Smooth muscle cell (in vitro differentiated cells): ENCODE measurements at regions not wholly inside any gene's neighbourhood (a gene's known extent, or its start where the extent isn't known, plus 50 kb on each side); places are given as distances from the start of the nearest gene placed in this dataset.

Experiments used
- DNase-seq: peaks from one replicate; lab custom pipeline; 2025; ENCODE audit not compliant: unreplicated experiment; lab: John Stamatoyannopoulos, UW
- H2AFZ ChIP-seq: fragments of 200-600 bp; sonication (generic); 2 replicates; pipeline ENCODE4 v1.6.0; 2016; ENCODE audit warnings: antibody characterized with exemption, low read depth, mild to moderate bottlenecking
- H3F3A ChIP-seq: fragments of 200-600 bp; sonication (generic); 2 replicates; pipeline ENCODE4 v1.6.0; 2017; ENCODE audit warnings: antibody characterized with exemption, low read depth
- H3K27ac ChIP-seq: fragments of 200-600 bp; sonication (generic); 2 replicates; pipeline ENCODE4 v1.5.1; 2016; ENCODE audit warnings: low read depth, mild to moderate bottlenecking
- H3K27me3 ChIP-seq: fragments of 200-600 bp; sonication (generic); 2 replicates; pipeline ENCODE4 v1.6.1; 2016; ENCODE audit warnings: low read depth, mild to moderate bottlenecking
- H3K36me3 ChIP-seq: fragments of 200-600 bp; sonication (generic); 2 replicates; pipeline ENCODE4 v1.5.1; 2016; ENCODE audit warnings: low read depth
- H3K4me1 ChIP-seq: fragments of 200-600 bp; sonication (generic); 2 replicates; pipeline ENCODE4 v1.5.1; 2016; ENCODE audit warnings: low read depth
- H3K4me2 ChIP-seq: fragments of 200-600 bp; sonication (generic); 2 replicates; pipeline ENCODE4 v1.6.0; 2016; ENCODE audit warnings: mild to moderate bottlenecking
- H3K4me3 ChIP-seq: fragments of 200-600 bp; sonication (generic); 2 replicates; pipeline ENCODE4 v1.5.1; 2016; ENCODE audit warnings: mild to moderate bottlenecking
- H3K79me2 ChIP-seq: fragments of 200-600 bp; sonication (generic); 2 replicates; pipeline ENCODE4 v1.6.0; 2016; ENCODE audit warnings: low read depth, mild to moderate bottlenecking
- H3K9ac ChIP-seq: fragments of 200-600 bp; sonication (generic); 2 replicates; pipeline ENCODE4 v1.6.0; 2016; ENCODE audit warnings: low read depth
- H3K9me3 ChIP-seq: fragments of 200-600 bp; sonication (generic); replicated peaks from 2 replicates; pipeline ENCODE4 v1.5.1; 2016; ENCODE audit warnings: low read depth
- H4K20me1 ChIP-seq: fragments of 200-600 bp; sonication (generic); 2 replicates; pipeline ENCODE4 v1.6.0; 2016; ENCODE audit warnings: low read depth
- WGBS: methylation state at CpG from one replicate; pipeline ENCODE4 v1.1.7; 2016; ENCODE audit warnings: low lambda C conversion rate; 5-methylcytosine and 5-hydroxymethylcytosine counted together
- TF ChIP-seq, protein P1 (sequence below): fragments of 200-600 bp; sonication (generic); IDR thresholded peaks from 2 replicates; pipeline ENCODE4 v1.5.1; 2017; ENCODE audit warnings: borderline replicate concordance, mild to moderate bottlenecking, antibody characterized with exemption; ENCODE audit not compliant: insufficient read depth, poor library complexity, severe bottlenecking

DNA sequence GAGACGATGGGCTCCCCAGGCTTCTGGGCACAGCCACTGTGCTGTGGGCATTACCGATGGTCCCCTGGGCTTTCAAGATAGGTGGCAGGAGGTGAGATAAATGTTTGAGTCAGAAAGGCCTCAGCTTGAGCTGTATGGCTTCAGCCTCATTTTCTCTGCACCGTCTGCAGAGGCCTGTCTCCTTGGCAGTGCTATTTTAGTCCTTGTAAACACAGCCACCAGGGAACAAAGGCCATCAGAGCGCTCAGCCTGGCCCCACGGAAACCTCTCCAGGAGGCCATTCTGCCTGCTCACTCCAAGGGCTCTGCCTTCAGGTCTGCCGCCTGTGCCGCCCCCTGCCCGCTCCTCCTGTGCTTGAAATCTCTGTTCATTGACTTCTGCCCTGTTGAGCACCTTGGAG lies 1424.9 kb downstream of the TBC1D22A start:
- no peak overlapping the region for H3K4me3 ChIP-seq
- no peak overlapping the region for H3K27ac ChIP-seq
- no peak overlapping the region for H3K9ac ChIP-seq
- DNase-seq = no peak
- H4K20me1 ChIP-seq = no peaks in the 10 kb centered on the region
- no peak overlapping the region for H3K4me2 ChIP-seq
- 56% methylated on average over 8 of the region's 8 CpGs for WGBS
- H3K9me3 ChIP-seq = no peaks in the 10 kb centered on the region
- TF ChIP-seq, protein P1, sequence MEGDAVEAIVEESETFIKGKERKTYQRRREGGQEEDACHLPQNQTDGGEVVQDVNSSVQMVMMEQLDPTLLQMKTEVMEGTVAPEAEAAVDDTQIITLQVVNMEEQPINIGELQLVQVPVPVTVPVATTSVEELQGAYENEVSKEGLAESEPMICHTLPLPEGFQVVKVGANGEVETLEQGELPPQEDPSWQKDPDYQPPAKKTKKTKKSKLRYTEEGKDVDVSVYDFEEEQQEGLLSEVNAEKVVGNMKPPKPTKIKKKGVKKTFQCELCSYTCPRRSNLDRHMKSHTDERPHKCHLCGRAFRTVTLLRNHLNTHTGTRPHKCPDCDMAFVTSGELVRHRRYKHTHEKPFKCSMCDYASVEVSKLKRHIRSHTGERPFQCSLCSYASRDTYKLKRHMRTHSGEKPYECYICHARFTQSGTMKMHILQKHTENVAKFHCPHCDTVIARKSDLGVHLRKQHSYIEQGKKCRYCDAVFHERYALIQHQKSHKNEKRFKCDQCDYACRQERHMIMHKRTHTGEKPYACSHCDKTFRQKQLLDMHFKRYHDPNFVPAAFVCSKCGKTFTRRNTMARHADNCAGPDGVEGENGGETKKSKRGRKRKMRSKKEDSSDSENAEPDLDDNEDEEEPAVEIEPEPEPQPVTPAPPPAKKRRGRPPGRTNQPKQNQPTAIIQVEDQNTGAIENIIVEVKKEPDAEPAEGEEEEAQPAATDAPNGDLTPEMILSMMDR = no peak
- H3K4me1 ChIP-seq = no peaks in the 10 kb centered on the region
- no peaks in the 10 kb centered on the region for H3K36me3 ChIP-seq
- no peaks in the 10 kb centered on the region for H3F3A ChIP-seq
- H3K27me3 ChIP-seq = no peaks in the 10 kb centered on the region
- H2AFZ ChIP-seq = no peak overlapping the region
- no peaks in the 10 kb centered on the region for H3K79me2 ChIP-seq

DNA sequence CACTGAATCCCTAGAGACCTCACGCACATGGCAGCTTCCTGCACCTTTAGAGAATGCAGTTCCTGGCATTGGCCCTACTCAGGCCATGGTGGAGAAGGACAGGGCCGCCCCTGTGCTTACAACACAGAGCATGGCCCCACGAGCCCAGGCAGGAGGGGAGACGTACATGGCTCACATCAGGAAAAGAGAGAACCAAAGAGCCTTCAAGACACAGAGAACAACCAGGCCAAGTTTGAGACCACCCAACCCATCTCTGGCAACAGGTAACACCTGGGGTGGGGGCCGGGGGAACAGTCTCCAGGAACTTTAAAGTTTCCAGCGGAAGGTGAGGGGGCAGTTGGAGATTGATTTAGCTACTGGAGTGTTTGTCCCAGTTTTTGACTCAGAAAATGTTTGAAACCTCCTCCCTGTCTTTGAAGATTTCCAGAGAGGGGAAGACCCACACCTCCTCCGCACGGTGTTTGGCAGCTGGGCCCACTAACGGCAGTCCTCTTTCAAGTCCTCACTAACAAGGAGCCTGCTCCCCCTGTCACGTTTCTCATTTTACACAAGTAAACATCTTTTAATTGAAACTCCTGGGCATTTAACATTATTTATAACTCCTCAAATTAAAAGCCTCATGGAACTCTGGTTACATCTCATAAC lies 1423.8 kb downstream of the TBC1D22A start:
- TF ChIP-seq, protein P1 = no peak
- Histone ChIP-seq H2AFZ (no peak overlapping the region), H3K27me3 (no peaks in the 10 kb centered on the region), H3K27ac (no peak overlapping the region), H3K9ac (no peak overlapping the region), H3K9me3 (no peaks in the 10 kb centered on the region), H3F3A (no peaks in the 10 kb centered on the region), H3K4me2 (no peak overlapping the region), H3K4me3 (no peak overlapping the region), H3K36me3 (no peaks in the 10 kb centered on the region), H4K20me1 (no peaks in the 10 kb centered on the region), H3K4me1 (no peaks in the 10 kb centered on the region), H3K79me2 (no peaks in the 10 kb centered on the region)
- 94% methylated on average over 10 of the region's 10 CpGs for WGBS
- no peak for DNase-seq

DNA sequence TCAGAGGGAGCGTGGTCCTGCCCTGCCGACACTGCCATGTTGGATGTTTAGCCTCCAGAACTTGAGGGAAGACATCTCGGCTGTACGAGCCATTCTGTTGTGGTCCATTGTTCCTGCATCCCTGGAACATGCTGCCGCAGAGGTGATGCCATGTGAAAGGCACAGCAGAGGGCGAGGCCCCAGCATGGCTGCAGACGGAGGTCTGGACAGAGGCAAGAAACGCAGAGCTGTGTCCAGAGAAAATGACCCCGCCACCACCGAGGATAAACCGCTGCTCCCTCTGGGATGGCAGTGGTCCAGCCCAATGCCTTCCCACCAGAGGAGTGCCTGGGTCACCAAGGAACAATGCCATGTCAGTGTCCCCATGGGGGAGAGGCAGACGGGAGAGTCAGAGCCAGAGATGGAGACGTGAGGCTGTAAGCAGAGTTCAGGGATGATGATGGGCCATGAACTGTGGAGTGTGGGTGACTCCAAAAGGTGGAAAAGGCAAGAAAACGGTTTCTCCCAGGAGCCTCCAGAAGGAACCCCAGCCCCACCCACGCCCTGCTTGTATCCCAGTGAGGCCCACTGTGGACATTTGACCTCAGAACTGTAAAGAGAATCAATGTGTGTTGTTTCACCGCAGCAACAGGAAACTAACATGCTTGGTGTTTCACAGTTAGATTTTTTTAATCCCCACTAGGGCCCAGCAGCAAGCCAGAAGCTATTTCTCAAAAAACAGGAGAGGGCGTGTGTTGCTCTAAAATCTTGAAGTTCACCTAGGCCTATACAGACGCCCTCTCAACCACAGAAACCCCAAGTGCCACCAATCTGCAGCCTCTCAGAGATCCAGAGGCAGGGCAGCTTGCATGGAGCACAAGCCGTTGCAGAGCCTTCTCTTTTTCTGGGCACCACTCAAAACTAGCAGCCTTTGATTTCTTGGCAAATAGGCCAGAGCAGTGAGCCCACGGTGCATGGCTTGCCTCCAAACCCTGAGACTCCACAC lies 1422.9 kb downstream of the TBC1D22A start:
- TF ChIP-seq, protein P1 = no peak
- no peaks in the 10 kb centered on the region for H3K9me3 ChIP-seq
- no peak for DNase-seq

More for the DNA sequence above, 1422.9 kb downstream of the TBC1D22A start:
- Histone ChIP-seq H4K20me1 (no peaks in the 10 kb centered on the region), H3K4me1 (no peaks in the 10 kb centered on the region), H3K9ac (no peak overlapping the region), H3K79me2 (no peaks in the 10 kb centered on the region), H3K27ac (no peak overlapping the region), H2AFZ (no peak overlapping the region), H3K4me3 (no peak overlapping the region), H3F3A (no peaks in the 10 kb centered on the region), H3K4me2 (no peak overlapping the region), H3K36me3 (no peaks in the 10 kb centered on the region), H3K27me3 (no peaks in the 10 kb centered on the region)
- 91% methylated on average over 20 of the region's 20 CpGs for WGBS
